Activated CD8-positive, alpha-beta T cell treated with anti-CD3 and anti-CD28 coated beads for 36 hours (primary cell): ENCODE measurements at regions not wholly inside any gene's neighbourhood (a gene's known extent, or its start where the extent isn't known, plus 50 kb on each side); places are given as distances from the start of the nearest gene placed in this dataset.
A peak's percentile ranks its signal among the peaks of the same experiment; 100 is the strongest.

ENCODE experiments used
- ATAC-seq: fragments of 200-7000 bp; cut with Tn5 transposase; one replicate; pipeline ENCODE4 v1.10.0; 2021; ENCODE audit warnings: mild to moderate bottlenecking, moderate library complexity
- CTCF ChIA-PET: fragments of 350-600 bp; sonication (Branson Sonifier 250); formaldehyde crosslinking; loops from one replicate; lab custom pipeline; 2021; ENCODE audit warnings: antibody characterized with exemption; lab: Charles Lee
- POLR2A ChIA-PET: fragments of 350-600 bp; sonication (Branson Sonifier 250); formaldehyde crosslinking; loops from one replicate; lab custom pipeline; 2021; ENCODE audit warnings: antibody characterized with exemption; lab: Charles Lee
- DNase-seq: peaks from one replicate; pipeline ENCODE4 v3.0.0-alpha.2; 2020
- H3K27ac Mint-ChIP-seq: one replicate; pipeline ENCODE4 v1.8.0; 2021; ENCODE audit warnings: mild to moderate bottlenecking, mixed read lengths
- H3K27me3 Mint-ChIP-seq: one replicate; pipeline ENCODE4 v1.8.0; 2021; ENCODE audit warnings: mixed read lengths
- H3K36me3 Mint-ChIP-seq: one replicate; pipeline ENCODE4 v1.8.0; 2021; ENCODE audit warnings: low read depth, mixed read lengths
- H3K4me1 Mint-ChIP-seq: one replicate; pipeline ENCODE4 v1.8.0; 2021; ENCODE audit warnings: low read depth, mixed read lengths
- H3K4me3 Mint-ChIP-seq: one replicate; pipeline ENCODE4 v1.8.0; 2021; ENCODE audit warnings: mild to moderate bottlenecking, moderate library complexity, mixed read lengths
- H3K9me3 Mint-ChIP-seq: one replicate; pipeline ENCODE4 v1.8.0; 2021; ENCODE audit warnings: mixed read lengths
- CTCF ChIP-seq: fragments of 200-600 bp; IDR thresholded peaks from one replicate; pipeline ENCODE4 v1.8.0; 2022; ENCODE audit warnings: antibody characterized with exemption, mild to moderate bottlenecking
- intact Hi-C: fragments of 100-400 bp; cut with micrococcal nuclease; formaldehyde crosslinking; loops from one replicate; pipeline ENCODE4 v1.10.0; 2022

- Mint-ChIP-seq H3K9me3 (peaks cover 9% of the 10 kb centered on the region), H3K4me3 (no peak overlapping the region), H3K27me3 (peaks cover 4% of the 10 kb centered on the region), H3K36me3 (no peaks in the 10 kb centered on the region), H3K27ac (no peak overlapping the region), H3K4me1 (no peaks in the 10 kb centered on the region)
- DNase-seq (no peak), ATAC-seq (no peak)
- TF ChIP-seq CTCF, result no peak
- POLR2A ChIA-PET, result no interaction called here
- intact Hi-C loops, result no loop called here
- CTCF ChIA-PET, result no interaction called here
These were observed 83.5 kb upstream of the RIOK2 start for GRCh38 chr5:97266576-97266975.

- Mint-ChIP-seq H3K4me3 (no peak overlapping the region), H3K9me3 (peaks cover 13% of the 10 kb centered on the region), H3K4me1 (no peaks in the 10 kb centered on the region), H3K36me3 (no peaks in the 10 kb centered on the region), H3K27me3 (peaks cover 4% of the 10 kb centered on the region), H3K27ac (no peak overlapping the region)
- ATAC-seq, result no peak
- ChIA-PET POLR2A (no interaction called here), CTCF (no interaction called here)
- no peak for TF ChIP-seq CTCF
- DNase-seq, result no peak
- intact Hi-C loops, result no loop called here
These were observed 84.7 kb upstream of the RIOK2 start for GRCh38 chr5:97267767-97268166.

DNA sequence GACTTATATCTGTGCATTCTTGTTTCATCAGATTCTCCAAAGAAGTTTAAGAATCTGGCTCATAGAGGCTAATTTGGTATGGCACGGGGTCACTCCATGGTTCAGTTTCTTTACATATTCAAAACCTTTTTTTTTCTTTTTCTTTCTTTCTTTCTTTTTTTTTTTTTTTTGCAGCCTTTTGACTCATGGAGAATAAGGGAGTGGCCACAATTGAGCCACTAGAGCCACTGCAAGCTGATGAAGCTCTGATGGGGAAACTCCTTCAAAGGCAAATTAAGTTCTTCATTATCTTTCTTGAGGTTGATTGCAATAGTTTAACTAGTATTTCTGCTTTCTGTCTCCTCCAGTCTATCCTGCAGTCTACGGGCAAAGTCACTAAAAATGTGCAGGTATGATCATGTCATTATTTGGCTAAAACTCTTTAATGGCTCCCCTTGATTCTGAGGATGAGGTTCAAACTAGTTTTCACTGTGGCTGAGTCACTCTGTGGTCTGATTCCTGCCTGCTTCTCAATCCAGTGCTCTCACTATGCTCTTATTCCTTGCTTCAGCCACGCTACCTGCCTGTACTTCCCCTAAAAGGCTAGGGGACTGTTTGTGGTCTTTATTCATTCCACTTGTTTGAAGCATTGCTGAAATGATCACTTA, 93.5 kb upstream of the RIOK2 start:
- CTCF ChIA-PET, result no interaction called here

GRCh38 chr5:97281257-97281656, 98.2 kb upstream of the RIOK2 start:
- no peaks in the 10 kb centered on the region for H3K4me1 Mint-ChIP-seq
- no peak for ATAC-seq
- ChIA-PET CTCF (no interaction called here), POLR2A (no interaction called here)
- H3K27me3 Mint-ChIP-seq, result no peaks in the 10 kb centered on the region
- intact Hi-C loops, result no loop called here
- no peaks in the 10 kb centered on the region for H3K36me3 Mint-ChIP-seq
- H3K9me3 Mint-ChIP-seq, result peaks cover 10% of the 10 kb centered on the region
- no peak for DNase-seq
- H3K27ac Mint-ChIP-seq, result no peak overlapping the region
- TF ChIP-seq CTCF, result no peak
- H3K4me3 Mint-ChIP-seq, result no peak overlapping the region

More for the DNA sequence above, 93.5 kb upstream of the RIOK2 start:
- Mint-ChIP-seq H3K36me3 (no peaks in the 10 kb centered on the region), H3K9me3 (peaks cover 13% of the 10 kb centered on the region), H3K27me3 (no peaks in the 10 kb centered on the region), H3K4me1 (no peaks in the 10 kb centered on the region), H3K4me3 (no peak overlapping the region), H3K27ac (no peak overlapping the region)
- TF ChIP-seq CTCF, result no peak
- POLR2A ChIA-PET, result no interaction called here
- DNase-seq (no peak), ATAC-seq (no peak)
- intact Hi-C loops, result no loop called here

DNA sequence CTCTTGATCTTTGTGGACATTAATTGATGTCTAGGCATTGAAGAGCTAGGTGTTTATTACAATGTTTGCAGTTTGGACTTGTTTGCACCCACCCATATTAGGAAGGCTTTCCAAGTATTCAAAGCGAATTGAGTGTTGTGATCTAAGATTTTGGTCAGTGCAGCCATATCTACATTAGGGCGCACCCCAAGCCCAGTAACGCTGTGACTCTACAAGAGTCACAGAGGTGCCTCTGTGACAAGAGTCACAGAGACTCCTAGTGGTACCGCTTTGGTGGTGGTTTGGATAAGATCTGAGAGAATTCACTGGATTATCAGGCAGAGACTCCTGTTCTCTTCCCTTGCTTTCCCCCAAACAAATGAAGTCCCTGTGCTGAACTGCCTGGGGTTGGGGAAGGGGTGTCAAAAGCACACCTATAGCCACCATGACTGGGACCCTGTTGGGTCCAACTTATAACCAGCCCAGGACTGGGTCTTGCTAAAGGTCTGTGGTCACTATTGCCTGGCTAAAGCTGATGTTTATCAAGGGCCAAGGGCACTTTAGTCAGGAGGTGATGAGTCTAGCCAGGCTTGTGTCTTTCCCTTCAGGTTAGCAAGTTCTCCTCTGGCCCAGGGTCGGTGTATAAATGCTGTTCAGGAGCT, 114.1 kb upstream of the RIOK2 start:
- peaks cover 10% of the 10 kb centered on the region for H3K9me3 Mint-ChIP-seq
- no peaks in the 10 kb centered on the region for H3K36me3 Mint-ChIP-seq
- ChIA-PET CTCF (no interaction called here), POLR2A (no interaction called here)
- DNase-seq (peak; percentile 27), ATAC-seq (peak; percentile 60)
- H3K4me3 Mint-ChIP-seq, result no peak overlapping the region
- no peaks in the 10 kb centered on the region for H3K4me1 Mint-ChIP-seq
- no peak for TF ChIP-seq CTCF
- no peak overlapping the region for H3K27ac Mint-ChIP-seq
- no peaks in the 10 kb centered on the region for H3K27me3 Mint-ChIP-seq
- intact Hi-C loops, result no loop called here
